Panc1 (cell line): ENCODE measurements at regions not wholly inside any gene's neighbourhood (a gene's known extent, or its start where the extent isn't known, plus 50 kb on each side); places are given as distances from the start of the nearest gene placed in this dataset.

Experiments used
- ATAC-seq: fragments of 200-7000 bp; cut with Tn5 transposase; 2 replicates; pipeline ENCODE4 v1.9.1; 2020; ENCODE audit warnings: mild to moderate bottlenecking, moderate library complexity
- BruUV-seq: library from RNA; stranded (reverse); fragments of 400-500 nt; replicated peaks from 2 replicates; lab custom pipeline; 2021; lab: Mats Ljungman, UMichigan
- CTCF ChIA-PET: fragments of 300-600 bp; sonication (Branson Sonifier 250); formaldehyde crosslinking; loops from one replicate; lab custom pipeline; 2022; ENCODE audit warnings: antibody characterized with exemption; lab: Charles Lee
- POLR2A ChIA-PET: fragments of 300-600 bp; sonication (Branson Sonifier 250); formaldehyde crosslinking; loops from one replicate; lab custom pipeline; 2022; ENCODE audit warnings: antibody characterized with exemption; lab: Charles Lee
- DNase-seq: peaks from one replicate; pipeline ENCODE4 v3.0.0-alpha.2; 2010; ENCODE audit warnings: low read depth, low spot score
- H3K27ac ChIP-seq: 2 replicates; pipeline ENCODE4 v1.5.1; 2011; ENCODE audit warnings: mild to moderate bottlenecking, low read length, inconsistent platforms
- H3K27me3 ChIP-seq: fragments of 200-500 bp; sonication (Bioruptor generic); 2 replicates; pipeline ENCODE4 v1.6.0; 2014; ENCODE audit warnings: low read length, inconsistent platforms; ENCODE audit not compliant: control insufficient read depth, insufficient read depth
- H3K36me3 ChIP-seq: fragments of 200-500 bp; sonication (Bioruptor generic); 2 replicates; pipeline ENCODE4 v1.5.1; 2014; ENCODE audit warnings: inconsistent platforms, mild to moderate bottlenecking, low read length, moderate library complexity; ENCODE audit not compliant: control insufficient read depth, insufficient read depth
- H3K4me1 ChIP-seq: 2 replicates; pipeline ENCODE4 v1.5.1; 2011; ENCODE audit warnings: inconsistent platforms, mild to moderate bottlenecking, low read length, moderate library complexity; ENCODE audit not compliant: control insufficient read depth, insufficient read depth
- H3K4me3 ChIP-seq, 2 experiments: 2 replicates each; pipeline ENCODE4 v1.5.1; 2011 to 2012; ENCODE audit warnings: low read depth in 2 of 2, low read length in 2 of 2, mild to moderate bottlenecking in 2 of 2, inconsistent platforms in 1 of 2, moderate library complexity in 1 of 2
- H3K9me3 ChIP-seq: fragments of 200-500 bp; sonication (Bioruptor generic); 2 replicates; pipeline ENCODE4 v1.5.1; 2014; ENCODE audit warnings: low read depth, mild to moderate bottlenecking, inconsistent platforms, low read length, moderate library complexity; ENCODE audit not compliant: control insufficient read depth, insufficient read depth
- POLR2AphosphoS5 ChIP-seq: IDR thresholded peaks from 2 replicates; pipeline ENCODE4 v1.6.1; 2012; ENCODE audit warnings: mild to moderate bottlenecking, low read depth, low read length, moderate library complexity
- SIN3A ChIP-seq: IDR thresholded peaks from 2 replicates; pipeline ENCODE4 v1.6.1; 2012; ENCODE audit warnings: low read depth, mild to moderate bottlenecking, low read length, moderate library complexity, borderline replicate concordance; ENCODE audit not compliant: insufficient read depth
- TCF7L2 ChIP-seq: IDR thresholded peaks from 2 replicates; pipeline ENCODE4 v1.6.1; 2011; ENCODE audit warnings: mild to moderate bottlenecking, low read depth, low read length, inconsistent platforms
- in situ Hi-C: cut with HindIII; loops from 2 replicates; pipeline ENCODE4 v1.10.0; 2016; ENCODE audit warnings: low sequenced_read_pairs, low pct_unique_long_range_greater_than_20kb
- intact Hi-C: fragments of 100-400 bp; cut with micrococcal nuclease; formaldehyde crosslinking; loops from one replicate; pipeline ENCODE4 v1.10.0; 2022; ENCODE audit not compliant: unreplicated experiment
- TF ChIP-seq, protein P1 (sequence below): fragments of 450-650 bp; IDR thresholded peaks from 2 replicates; pipeline ENCODE4 v1.5.1; 2017; ENCODE audit warnings: mild to moderate bottlenecking
- TF ChIP-seq, protein P2 (sequence below), 2 experiments: IDR thresholded peaks; 2 replicates each; pipeline ENCODE4 v1.6.1; 2011 to 2012; ENCODE audit warnings: low read depth in 2 of 2, control low read depth in 1 of 2, low read length in 1 of 2, mild to moderate bottlenecking in 1 of 2, moderate library complexity in 1 of 2; ENCODE audit not compliant: insufficient read depth in 1 of 2

DNA sequence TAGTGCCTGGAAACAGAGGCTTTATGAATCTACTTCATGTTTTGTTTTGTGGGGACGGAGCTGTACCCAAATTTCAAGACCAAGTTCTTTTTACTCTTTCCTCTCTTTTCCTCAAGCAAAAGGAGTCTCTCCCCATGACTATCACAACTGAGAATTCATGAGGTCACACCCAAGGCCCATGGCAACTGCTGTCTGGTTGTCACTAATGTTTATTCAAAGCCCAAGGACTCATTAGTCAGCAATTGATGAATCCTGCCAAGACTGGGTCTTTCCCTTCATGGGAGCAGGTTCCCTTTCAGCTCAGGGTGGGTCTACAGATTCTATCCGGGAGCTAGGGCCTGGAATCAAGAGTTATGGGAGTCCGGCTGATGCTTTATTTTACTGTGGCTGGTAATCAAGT is 441.5 kb upstream of the PCDH20 start:
- Histone ChIP-seq H3K9me3 (no peaks in the 10 kb centered on the region; the same call in 1 of the 2 replicates), H3K4me3 (no peak overlapping the region), H3K4me1 (no peaks in the 10 kb centered on the region), H3K36me3 (no peaks in the 10 kb centered on the region), H3K27ac (no peak overlapping the region), H3K27me3 (no peaks in the 10 kb centered on the region)
- POLR2A ChIA-PET = no interaction called here
- no TSS peak for BruUV-seq
- CTCF ChIA-PET = no interaction called here
- no peak for DNase-seq
- TF ChIP-seq TCF7L2 = no peak
- no peak for TF ChIP-seq SIN3A
- no peak for TF ChIP-seq POLR2AphosphoS5
- TF ChIP-seq, protein P1, sequence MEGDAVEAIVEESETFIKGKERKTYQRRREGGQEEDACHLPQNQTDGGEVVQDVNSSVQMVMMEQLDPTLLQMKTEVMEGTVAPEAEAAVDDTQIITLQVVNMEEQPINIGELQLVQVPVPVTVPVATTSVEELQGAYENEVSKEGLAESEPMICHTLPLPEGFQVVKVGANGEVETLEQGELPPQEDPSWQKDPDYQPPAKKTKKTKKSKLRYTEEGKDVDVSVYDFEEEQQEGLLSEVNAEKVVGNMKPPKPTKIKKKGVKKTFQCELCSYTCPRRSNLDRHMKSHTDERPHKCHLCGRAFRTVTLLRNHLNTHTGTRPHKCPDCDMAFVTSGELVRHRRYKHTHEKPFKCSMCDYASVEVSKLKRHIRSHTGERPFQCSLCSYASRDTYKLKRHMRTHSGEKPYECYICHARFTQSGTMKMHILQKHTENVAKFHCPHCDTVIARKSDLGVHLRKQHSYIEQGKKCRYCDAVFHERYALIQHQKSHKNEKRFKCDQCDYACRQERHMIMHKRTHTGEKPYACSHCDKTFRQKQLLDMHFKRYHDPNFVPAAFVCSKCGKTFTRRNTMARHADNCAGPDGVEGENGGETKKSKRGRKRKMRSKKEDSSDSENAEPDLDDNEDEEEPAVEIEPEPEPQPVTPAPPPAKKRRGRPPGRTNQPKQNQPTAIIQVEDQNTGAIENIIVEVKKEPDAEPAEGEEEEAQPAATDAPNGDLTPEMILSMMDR = no peak
- intact Hi-C loops = no loop called here
- ATAC-seq = no peak
- in situ Hi-C loops = no loop called here

DNA sequence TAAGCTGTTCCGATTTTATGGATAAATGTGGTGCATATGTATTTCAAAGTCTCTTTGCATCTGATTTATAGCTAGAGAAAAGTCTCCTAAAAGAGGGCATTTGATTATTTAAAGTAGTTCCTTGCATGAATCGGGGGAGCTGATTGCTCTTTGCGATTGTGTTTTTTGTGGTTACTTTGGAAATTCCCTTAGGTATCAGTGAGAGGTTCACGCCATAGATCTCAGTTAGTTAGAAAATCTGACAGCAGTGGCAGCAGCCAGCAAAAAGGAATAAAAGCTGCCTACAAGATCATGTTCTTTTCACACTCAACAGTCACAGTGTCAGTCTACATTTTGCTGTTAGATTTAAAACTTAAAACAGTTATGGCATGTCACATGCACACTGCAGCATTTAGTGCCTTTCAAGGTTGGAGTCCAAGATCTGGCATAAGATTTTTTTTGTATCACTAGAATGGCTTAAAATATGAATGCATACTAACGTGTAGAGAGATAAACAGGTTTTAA is 436.5 kb upstream of the PCDH20 start:
- ChIA-PET POLR2A (no interaction called here), CTCF (no interaction called here)
- no peaks in the 10 kb centered on the region for H3K9me3 ChIP-seq
- DNase-seq (no peak), ATAC-seq (no peak)
- TF ChIP-seq SIN3A (no peak), TCF7L2 (no peak), POLR2AphosphoS5 (no peak)
- TF ChIP-seq, protein P1 = no peak
- TF ChIP-seq, protein P2, sequence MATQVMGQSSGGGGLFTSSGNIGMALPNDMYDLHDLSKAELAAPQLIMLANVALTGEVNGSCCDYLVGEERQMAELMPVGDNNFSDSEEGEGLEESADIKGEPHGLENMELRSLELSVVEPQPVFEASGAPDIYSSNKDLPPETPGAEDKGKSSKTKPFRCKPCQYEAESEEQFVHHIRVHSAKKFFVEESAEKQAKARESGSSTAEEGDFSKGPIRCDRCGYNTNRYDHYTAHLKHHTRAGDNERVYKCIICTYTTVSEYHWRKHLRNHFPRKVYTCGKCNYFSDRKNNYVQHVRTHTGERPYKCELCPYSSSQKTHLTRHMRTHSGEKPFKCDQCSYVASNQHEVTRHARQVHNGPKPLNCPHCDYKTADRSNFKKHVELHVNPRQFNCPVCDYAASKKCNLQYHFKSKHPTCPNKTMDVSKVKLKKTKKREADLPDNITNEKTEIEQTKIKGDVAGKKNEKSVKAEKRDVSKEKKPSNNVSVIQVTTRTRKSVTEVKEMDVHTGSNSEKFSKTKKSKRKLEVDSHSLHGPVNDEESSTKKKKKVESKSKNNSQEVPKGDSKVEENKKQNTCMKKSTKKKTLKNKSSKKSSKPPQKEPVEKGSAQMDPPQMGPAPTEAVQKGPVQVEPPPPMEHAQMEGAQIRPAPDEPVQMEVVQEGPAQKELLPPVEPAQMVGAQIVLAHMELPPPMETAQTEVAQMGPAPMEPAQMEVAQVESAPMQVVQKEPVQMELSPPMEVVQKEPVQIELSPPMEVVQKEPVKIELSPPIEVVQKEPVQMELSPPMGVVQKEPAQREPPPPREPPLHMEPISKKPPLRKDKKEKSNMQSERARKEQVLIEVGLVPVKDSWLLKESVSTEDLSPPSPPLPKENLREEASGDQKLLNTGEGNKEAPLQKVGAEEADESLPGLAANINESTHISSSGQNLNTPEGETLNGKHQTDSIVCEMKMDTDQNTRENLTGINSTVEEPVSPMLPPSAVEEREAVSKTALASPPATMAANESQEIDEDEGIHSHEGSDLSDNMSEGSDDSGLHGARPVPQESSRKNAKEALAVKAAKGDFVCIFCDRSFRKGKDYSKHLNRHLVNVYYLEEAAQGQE (IDR thresholded peaks at IDR 0.05; ENCODE audit: insufficient read depth in 1 of 2, low read depth in 2 of 2, low read length in 1 of 2) = no peak
- H3K4me3 ChIP-seq = no peak overlapping the region
- intact Hi-C loops = no loop called here
- no peaks in the 10 kb centered on the region for H3K27me3 ChIP-seq
- in situ Hi-C loops = no loop called here
- H3K27ac ChIP-seq = no peak overlapping the region
- no peaks in the 10 kb centered on the region for H3K4me1 ChIP-seq
- BruUV-seq = no TSS peak
- no peaks in the 10 kb centered on the region for H3K36me3 ChIP-seq
